NCI-H2227 (cell line): ENCODE measurements at regions not wholly inside any gene's neighbourhood (a gene's known extent, or its start where the extent isn't known, plus 50 kb on each side); places are given as distances from the start of the nearest gene placed in this dataset.
"Not testable (repeated sequence)": the region's sequence is repeated elsewhere in the genome, so short reads cannot be mapped to it uniquely, and the experiment has no call there.

Source experiments
- DNase-seq: peaks from one replicate; lab custom pipeline; 2025; ENCODE audit not compliant: unreplicated experiment; lab: John Stamatoyannopoulos, UW

DNA sequence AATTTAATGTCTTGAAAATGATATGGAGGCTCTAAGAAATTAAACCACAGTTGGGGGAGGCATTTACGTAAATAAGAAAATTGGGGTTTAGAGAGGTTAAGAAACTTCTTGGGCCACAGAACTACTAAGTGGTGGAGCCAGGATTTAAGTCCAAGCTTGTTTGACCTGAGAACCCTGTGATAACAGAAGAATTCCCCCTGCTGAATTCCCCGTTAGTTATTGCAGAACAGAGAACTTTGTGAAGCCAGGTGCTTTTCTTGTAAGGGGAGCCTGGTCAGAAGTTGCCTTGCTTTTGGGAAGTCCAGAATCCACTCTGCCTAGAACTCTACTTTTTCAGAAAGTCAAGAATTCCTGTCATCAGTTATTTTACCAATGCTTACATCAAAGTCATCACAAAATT lies 309.3 kb upstream of the SEMA6A start:
- no peak for DNase-seq

DNA sequence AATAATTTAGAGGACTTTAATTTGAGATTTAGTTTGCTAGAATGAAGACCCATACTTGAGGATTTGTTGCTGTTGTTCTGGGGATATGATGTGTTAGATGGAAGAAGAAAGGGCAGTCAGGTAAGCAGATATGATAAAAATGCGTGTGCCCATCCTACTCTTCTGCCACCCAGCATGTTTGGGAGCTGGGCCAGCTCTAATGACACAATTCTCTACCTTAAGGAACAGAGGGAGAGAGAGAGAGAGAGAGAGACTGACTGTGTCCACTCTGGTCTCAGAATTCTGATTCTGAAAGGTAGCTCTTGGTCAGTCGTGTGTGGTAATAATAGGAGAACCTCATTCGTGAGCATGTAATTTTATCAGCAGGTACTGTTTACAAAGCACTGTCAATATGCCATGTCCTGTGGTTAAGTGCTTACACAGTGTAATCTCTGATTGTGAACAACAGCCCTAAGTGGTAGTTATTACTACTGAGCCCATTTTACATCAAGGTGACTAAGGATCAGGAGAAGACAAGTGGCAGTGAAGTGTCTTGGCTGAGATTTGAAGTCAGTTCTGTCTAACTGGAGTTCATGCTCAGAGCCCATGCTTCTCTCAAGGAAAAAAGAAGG lies 307.4 kb upstream of the SEMA6A start:
- peak; percentile 74 for DNase-seq

- no peak for DNase-seq
Observed at GRCh38 chr5:116880601-116881000, 306.0 kb upstream of the SEMA6A start.

DNA sequence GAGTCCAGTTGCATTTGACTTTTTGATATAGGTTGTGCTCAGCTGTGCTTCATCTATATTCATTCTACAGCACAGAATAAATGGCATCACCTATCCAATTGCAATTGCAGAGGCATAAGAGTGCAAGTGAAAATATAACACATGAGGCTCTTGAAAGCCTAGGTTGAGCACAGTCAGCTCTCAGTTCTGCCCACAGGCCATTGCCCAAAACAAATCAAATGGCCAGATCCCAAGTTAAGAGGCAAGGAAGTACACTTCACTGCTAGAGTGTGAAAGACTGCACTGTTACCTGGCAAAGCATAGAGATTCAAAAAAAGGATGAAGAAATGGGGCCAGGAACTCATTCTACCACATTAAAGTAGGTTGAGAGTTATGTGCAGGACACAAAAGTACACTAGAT lies 305.5 kb upstream of the SEMA6A start:
- DNase-seq: no peak

DNA sequence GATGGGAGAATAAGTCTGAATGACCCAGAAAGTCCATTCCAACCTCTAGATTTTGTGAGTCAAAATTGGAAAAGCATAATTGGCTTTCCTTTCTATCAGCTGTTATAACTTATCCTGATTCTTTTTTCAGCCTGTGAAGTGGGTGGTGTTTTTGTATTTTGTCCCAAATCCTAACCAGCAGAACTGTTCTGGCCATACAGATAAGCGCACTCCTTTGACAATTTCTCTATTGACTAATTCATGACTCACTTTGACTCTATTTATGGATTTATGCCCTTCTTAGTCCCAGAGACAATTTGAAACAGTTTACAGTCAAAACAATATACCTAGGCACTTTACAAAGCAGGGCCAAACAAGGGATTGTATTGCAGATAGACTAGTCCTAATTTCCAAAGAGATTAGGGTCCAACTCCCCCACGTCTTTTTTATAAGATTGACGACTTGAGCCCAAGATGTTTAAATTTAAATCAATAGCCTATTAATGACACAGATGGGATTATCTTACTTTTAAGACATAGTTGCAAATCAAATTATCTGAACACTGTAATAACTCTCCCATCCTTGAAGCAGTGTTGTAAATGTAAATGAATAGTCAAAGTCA lies 301.7 kb upstream of the SEMA6A start:
- DNase-seq: no peak

GRCh38 chr5:116872986-116873385 lies 298.4 kb upstream of the SEMA6A start:
- no peak for DNase-seq

GRCh38 chr5:116872486-116872885 lies 297.9 kb upstream of the SEMA6A start:
- no peak for DNase-seq

DNA sequence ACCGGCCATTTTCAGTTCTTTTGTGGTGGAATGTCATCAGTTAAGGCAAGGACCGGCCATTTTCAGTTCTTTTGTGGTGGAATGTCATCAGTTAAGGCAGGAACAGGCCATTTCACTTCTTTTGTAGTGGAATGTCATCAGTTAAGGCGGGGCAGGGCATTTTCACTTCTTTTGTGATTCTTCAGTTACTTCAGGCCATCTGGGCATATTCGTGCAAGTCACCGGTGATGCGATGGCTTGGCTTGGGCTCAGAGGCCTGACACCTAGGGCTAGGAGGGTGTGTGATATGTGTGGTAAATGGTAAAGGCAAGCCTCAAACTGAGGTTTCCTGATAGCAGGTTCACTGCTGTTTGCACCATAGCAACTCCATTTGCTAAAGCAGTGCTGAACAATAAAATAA lies 293.2 kb upstream of the SEMA6A start:
- not testable (repeated sequence) for DNase-seq

DNA sequence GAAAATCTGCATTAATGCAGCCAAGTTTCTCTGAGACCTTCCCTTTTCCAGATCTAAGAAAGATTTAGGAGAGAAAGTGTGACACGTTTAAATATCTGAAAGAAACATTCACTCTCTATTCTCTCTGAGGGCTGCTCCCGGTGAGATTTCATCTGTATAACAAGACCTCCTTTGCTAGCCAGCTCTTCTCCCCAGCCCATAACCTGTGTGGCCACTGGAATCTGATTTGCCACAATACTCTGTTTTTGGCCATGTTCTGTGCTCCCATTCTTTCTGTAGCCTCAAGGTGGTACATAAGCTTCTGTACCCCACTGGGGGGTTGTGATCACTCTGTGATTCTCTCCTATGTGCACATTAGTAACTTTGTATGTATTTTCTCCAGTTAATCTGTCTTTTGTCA lies 291.0 kb upstream of the SEMA6A start:
- no peak for DNase-seq

- DNase-seq: no peak
Observed at GRCh38 chr5:116864838-116865190, 290.2 kb upstream of the SEMA6A start.

DNA sequence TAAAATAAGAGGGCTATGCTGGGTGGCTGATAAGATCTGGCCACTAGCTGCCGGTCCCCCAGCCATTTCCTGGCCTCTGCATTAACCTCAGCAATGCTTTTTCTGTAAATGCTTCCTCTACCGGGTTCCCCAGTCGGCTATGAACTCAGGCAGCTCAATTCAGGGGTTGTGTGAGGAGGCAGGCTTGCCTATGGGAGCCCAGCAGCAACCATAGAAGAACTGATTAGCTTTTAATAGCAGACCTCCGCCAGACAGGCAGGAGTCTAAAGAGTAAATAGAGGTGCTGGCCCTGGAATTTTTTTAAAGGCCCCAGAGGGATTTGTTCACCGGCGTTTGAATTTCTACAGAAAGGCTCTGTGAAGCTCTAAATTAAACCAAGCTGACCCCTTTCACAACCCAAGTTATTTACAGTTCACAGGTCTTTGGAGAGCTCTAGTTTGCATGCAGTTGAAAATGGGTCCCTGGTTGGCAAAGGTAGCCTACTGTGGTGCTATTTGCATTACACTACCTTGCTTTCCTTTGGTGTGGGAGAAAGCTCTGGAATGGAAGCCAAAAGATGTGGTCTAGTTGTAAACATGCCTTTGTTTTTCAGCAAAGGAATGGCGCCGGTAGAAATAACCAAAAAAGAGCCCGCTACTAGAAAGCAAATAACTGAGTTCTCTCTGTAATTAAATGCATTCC lies 289.7 kb upstream of the SEMA6A start:
- peak; percentile 41 for DNase-seq

DNA sequence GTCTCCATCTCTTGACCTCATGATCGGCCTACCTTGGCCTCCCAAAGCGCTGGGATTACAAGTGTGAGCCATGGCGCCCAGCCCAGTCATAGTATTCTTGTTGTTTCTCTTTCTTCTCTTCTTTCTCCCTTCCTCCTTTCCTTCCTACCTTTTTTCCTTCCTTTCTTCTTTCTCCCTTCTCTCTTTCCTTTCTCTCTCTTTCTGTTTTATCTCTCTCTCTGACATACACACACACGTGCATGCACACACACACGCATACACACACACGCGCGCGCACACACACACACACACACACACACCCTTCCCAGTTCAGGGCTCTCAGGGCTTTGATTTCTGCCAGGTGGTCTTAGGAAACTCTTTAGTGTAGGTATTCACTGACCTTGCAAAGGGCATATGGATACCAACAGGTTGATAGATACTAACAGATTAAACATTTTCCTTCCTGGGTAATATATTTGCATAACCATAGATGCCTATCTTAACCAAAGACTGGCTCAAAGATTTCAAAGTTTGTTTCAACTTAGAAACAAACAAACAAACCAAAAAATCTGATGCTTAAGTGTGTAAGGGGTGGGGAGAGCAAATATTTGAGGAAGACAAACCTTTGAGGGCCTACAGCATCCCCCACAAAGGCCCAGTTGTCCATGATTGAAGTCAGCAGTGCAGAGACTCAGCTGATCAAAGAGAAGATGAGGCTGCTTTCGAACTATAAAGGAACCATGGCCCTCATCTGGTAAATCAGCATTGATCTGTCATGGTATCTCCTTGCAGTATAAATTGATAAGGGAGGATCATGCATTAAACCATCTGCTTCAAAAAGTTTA lies 288.2 kb upstream of the SEMA6A start:
- DNase-seq: no peak

DNA sequence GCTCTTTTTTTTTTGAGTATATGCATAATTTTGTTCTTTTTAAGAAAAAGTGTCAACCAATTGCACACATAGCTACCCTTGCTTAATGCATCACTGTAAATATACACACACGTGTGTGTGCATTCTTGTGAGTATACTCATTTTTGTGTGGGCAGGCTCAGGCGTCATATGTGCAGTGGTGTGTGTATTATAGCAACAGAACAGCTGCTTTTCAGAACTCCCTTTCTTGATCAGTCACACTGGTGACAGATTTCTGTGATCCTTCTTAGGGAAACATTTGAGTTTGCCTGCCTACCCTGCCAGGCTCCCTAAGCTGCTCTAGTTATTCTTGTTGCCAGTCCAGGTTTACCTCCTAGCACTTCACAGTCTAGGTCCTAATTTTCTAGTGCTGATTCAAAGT lies 287.0 kb upstream of the SEMA6A start:
- DNase-seq: no peak

- no peak for DNase-seq
Observed at GRCh38 chr5:116861097-116861496, 286.5 kb upstream of the SEMA6A start.

- no peak for DNase-seq
Observed at GRCh38 chr5:116859666-116860320, 285.2 kb upstream of the SEMA6A start.

GRCh38 chr5:116858705-116859333 lies 284.2 kb upstream of the SEMA6A start:
- DNase-seq: no peak

DNA sequence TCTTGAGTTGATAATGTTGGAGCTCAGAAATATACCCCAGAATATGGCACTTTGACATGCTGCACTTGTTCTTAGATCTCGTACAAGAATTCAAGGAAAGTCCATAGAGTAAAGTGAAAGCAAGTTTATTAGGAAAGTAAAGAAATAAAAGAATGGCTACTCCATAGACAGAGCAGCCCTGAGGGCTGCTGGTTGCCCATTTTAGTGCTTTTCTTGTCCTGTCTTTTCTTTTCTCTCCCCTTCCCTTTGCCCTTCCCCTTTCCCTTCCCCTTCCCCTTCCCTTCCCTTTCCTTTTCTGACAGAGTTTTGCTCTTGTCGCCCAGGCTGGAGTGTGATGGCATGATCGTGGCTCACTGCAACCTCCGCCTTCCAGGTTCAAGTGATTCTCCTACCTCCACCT lies 283.4 kb upstream of the SEMA6A start:
- DNase-seq: not testable (repeated sequence)

GRCh38 chr5:116856271-116856670 lies 281.6 kb upstream of the SEMA6A start:
- DNase-seq: no peak

DNA sequence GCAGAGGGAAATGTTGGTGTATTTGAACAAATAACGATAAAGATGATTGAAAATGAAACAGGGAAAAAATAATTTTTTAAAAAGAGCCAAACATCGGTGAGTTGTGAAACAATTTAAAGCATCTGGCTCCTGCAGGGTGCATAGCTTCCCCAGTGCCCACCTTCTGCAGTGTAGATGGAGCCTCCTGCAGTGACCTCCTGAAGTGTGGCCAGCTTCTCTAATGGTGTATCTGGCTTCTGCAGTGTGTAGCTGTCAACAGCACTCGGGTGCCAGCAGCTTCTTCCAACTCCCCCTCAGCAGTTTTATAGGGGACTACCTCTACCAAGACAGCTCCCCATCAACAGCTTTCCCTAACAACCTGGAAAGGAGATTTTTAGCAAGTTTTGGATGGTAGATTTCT lies 279.4 kb upstream of the SEMA6A start:
- DNase-seq: no peak

DNA sequence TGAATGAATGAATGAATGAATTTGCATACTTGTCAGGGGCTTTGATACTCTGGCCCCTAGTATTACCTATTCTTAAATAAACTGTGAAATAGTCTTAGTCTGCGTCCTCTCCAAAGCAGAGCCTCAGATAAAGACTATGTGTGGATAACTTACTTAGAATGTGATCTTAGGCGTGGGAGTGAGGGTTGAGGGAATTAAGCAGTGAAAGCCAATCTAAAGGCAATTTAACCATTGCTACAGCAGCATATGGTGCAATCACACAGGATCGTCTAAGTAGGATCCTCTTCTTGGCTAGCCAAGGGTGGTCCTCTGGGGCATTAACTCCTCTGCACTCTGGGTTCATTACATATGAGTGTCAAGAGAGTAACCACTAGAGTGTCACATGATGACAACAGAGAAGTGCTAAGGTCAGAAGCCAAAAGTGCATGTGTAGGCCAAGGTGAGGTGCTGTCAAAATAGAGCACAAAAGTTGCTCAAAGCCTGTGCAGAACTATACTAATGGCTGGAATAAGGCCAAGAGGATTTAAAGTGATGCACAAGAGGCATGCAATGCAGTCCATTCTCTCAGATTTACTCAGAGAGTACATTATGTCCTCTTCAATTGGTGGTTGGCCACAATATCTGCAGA lies 274.4 kb upstream of the SEMA6A start:
- DNase-seq: peak; percentile 20
